HUES6 (cell line): ENCODE measurements at regions not wholly inside any gene's neighbourhood (a gene's known extent, or its start where the extent isn't known, plus 50 kb on each side); places are given as distances from the start of the nearest gene placed in this dataset.
A peak's percentile ranks its signal among the peaks of the same experiment; 100 is the strongest.

Experiments
- H3K27ac ChIP-seq: 2 replicates; pipeline ENCODE4 v1.7.0; 2013; ENCODE audit warnings: low read depth, mild to moderate bottlenecking, low read length, inconsistent platforms
- H3K27me3 ChIP-seq: 2 replicates; pipeline ENCODE4 v1.6.1; 2013; ENCODE audit warnings: low read length; ENCODE audit not compliant: control insufficient read depth, insufficient read depth
- H3K36me3 ChIP-seq: 2 replicates; pipeline ENCODE4 v1.6.1; 2013; ENCODE audit warnings: low read length; ENCODE audit not compliant: control insufficient read depth, insufficient read depth
- H3K4me1 ChIP-seq: 2 replicates; pipeline ENCODE4 v1.6.1; 2013; ENCODE audit warnings: low read length; ENCODE audit not compliant: control insufficient read depth, insufficient read depth
- H3K4me3 ChIP-seq: 2 replicates; pipeline ENCODE4 v1.5.1; 2013; ENCODE audit warnings: low read depth, low read length
- H3K9ac ChIP-seq: one replicate; pipeline ENCODE4 v1.6.1; 2013; ENCODE audit warnings: mild to moderate bottlenecking, low read length
- H3K9me3 ChIP-seq: 2 replicates; pipeline ENCODE4 v1.6.1; 2013; ENCODE audit warnings: low read depth, low read length; ENCODE audit not compliant: control insufficient read depth, insufficient read depth

DNA sequence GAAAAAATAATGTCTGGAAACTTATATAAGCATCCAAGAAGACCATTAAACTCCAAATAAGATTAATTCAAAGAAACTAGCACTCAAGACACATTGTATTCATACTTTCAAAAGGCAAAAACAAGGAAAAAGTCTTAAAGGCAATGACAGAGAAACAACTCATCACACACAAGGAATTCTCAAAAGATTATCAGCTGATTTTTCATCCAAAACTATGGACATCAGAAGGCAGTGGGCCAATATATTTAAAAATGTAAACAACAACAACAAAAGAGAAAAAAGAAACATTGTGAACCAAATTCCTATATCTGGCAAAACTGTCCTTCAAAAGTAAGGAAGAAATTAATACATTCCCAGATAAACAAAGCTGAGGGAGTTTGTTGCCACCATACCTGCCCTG, 711.4 kb upstream of the GALNTL6 start:
- H3K4me1 ChIP-seq = no peaks in the 10 kb centered on the region
- H3K4me3 ChIP-seq = no peak overlapping the region
- H3K27ac ChIP-seq = no peak overlapping the region
- H3K27me3 ChIP-seq = no peaks in the 10 kb centered on the region
- H3K36me3 ChIP-seq = no peaks in the 10 kb centered on the region
- H3K9me3 ChIP-seq = peaks cover 6% of the 10 kb centered on the region
- no peak overlapping the region for H3K9ac ChIP-seq

- peaks cover 9% of the 10 kb centered on the region; the same call in 1 of the 2 replicates for H3K9me3 ChIP-seq
- H3K9ac ChIP-seq = no peak overlapping the region
- no peaks in the 10 kb centered on the region for H3K36me3 ChIP-seq
- H3K27me3 ChIP-seq = no peaks in the 10 kb centered on the region
- no peak overlapping the region for H3K27ac ChIP-seq
- H3K4me3 ChIP-seq = no peak overlapping the region
- no peaks in the 10 kb centered on the region for H3K4me1 ChIP-seq
Observed at GRCh38 chr4:171087089-171087488, 726.1 kb upstream of the GALNTL6 start.

DNA sequence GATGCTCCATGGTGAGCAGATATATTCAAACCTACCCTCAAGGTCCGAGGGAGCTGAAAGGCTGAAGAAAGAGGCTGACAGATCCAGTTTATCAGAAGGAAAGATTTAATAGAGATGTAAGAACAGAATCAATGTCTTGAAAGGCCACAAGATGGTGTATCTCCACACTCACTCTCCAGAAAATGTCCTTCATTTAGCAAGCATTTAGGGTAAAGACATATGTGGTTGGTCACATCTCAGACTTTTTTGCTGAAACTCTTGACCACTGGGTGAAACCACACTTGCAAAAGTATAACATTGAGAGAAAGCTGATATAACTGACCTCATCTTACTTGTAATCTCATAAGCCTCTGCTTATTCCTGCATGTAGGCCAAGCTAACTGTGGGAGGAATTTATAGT, 745.8 kb upstream of the GALNTL6 start:
- Histone ChIP-seq H3K27me3 (no peaks in the 10 kb centered on the region), H3K4me1 (no peaks in the 10 kb centered on the region), H3K9ac (no peak overlapping the region), H3K9me3 (no peaks in the 10 kb centered on the region), H3K4me3 (no peak overlapping the region), H3K36me3 (no peaks in the 10 kb centered on the region), H3K27ac (no peak overlapping the region)

- no peak overlapping the region for H3K27ac ChIP-seq
- H3K9me3 ChIP-seq = no peaks in the 10 kb centered on the region
- no peaks in the 10 kb centered on the region for H3K4me1 ChIP-seq
- no peak overlapping the region for H3K4me3 ChIP-seq
- no peaks in the 10 kb centered on the region for H3K27me3 ChIP-seq
- H3K36me3 ChIP-seq = no peaks in the 10 kb centered on the region
- no peak overlapping the region for H3K9ac ChIP-seq
Observed at GRCh38 chr4:171049380-171049779, 763.8 kb upstream of the GALNTL6 start.

DNA sequence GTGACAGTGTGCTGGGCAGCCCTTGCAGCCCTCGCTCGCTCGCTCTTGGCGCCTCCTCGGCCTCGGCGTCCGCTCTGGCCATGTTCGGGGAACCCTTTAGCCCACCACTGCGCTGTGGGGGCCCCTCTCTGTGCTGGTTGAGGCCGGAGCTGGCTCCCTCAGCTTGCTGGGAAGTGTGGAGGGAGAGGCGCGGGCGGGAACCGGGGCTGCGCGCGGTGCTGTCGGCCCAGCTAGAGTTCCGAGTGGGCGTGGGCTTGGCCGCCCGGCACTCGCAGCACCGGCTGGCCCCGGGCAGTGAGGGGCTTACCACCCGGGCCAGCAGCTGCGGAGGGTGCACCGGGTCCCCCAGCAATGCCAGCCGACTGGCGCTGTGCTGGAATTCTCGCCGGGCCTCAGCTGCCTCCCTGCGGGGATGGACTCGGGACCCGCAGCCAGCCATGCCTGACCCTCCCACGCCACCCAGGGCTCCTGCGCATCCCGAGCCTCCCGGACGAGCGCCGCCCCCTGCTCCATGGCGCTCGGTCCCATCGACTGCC, 770.1 kb upstream of the GALNTL6 start:
- H3K9ac ChIP-seq = no peak overlapping the region
- no peaks in the 10 kb centered on the region for H3K36me3 ChIP-seq
- peaks cover 2% of the 10 kb centered on the region; the same call in 1 of the 2 replicates for H3K9me3 ChIP-seq
- H3K4me3 ChIP-seq = no peak overlapping the region
- H3K4me1 ChIP-seq = no peaks in the 10 kb centered on the region
- H3K27me3 ChIP-seq = no peaks in the 10 kb centered on the region
- H3K27ac ChIP-seq = no peak overlapping the region

GRCh38 chr4:171035909-171036308, 777.3 kb upstream of the GALNTL6 start:
- H3K36me3 ChIP-seq = no peaks in the 10 kb centered on the region
- no peak overlapping the region for H3K4me3 ChIP-seq
- no peaks in the 10 kb centered on the region for H3K9me3 ChIP-seq
- no peak overlapping the region for H3K9ac ChIP-seq
- no peaks in the 10 kb centered on the region for H3K27me3 ChIP-seq
- no peak overlapping the region for H3K27ac ChIP-seq
- H3K4me1 ChIP-seq = no peaks in the 10 kb centered on the region

DNA sequence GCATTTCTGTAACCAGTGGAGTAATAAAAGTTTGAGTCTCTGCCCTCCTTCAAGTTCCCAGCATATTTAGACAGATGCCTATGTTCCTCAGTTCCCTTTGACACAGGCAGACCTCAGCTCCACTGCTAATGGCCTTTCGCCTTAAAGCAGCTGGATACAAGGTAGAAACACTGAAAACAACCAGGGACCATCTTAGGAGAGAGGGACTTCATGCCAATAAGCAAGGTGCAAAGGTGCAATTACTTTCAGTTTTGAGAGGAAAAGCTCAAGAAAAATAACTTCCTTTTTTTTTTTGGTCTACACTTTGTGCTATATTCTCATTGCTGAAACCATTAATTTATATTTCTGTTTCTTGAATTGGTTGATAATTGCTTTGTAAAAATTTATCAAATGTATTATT, 781.9 kb upstream of the GALNTL6 start:
- H3K36me3 ChIP-seq = no peaks in the 10 kb centered on the region
- H3K4me3 ChIP-seq = no peak overlapping the region
- H3K9me3 ChIP-seq = 0 out of 2 replicates have a peak, but pooled peaks cover 2% of the 10 kb centered on the region
- H3K9ac ChIP-seq = no peak overlapping the region
- no peaks in the 10 kb centered on the region; the same call in 1 of the 2 replicates for H3K4me1 ChIP-seq
- no peak overlapping the region for H3K27ac ChIP-seq
- no peaks in the 10 kb centered on the region for H3K27me3 ChIP-seq

- Histone ChIP-seq H3K4me3 (no peak overlapping the region), H3K9me3 (0 out of 2 replicates have a peak, but pooled peaks cover 2% of the 10 kb centered on the region), H3K27ac (no peak overlapping the region), H3K27me3 (no peaks in the 10 kb centered on the region), H3K4me1 (peaks cover 16% of the 10 kb centered on the region; the same call in 1 of the 2 replicates), H3K36me3 (no peaks in the 10 kb centered on the region), H3K9ac (no peak overlapping the region)
Observed at GRCh38 chr4:171025776-171026175, 787.4 kb upstream of the GALNTL6 start.

- H3K9me3 ChIP-seq = 0 out of 2 replicates have a peak, but pooled peaks cover 2% of the 10 kb centered on the region
- no peak overlapping the region for H3K9ac ChIP-seq
- H3K27ac ChIP-seq = no peak overlapping the region
- peaks cover 16% of the 10 kb centered on the region; the same call in 1 of the 2 replicates for H3K4me1 ChIP-seq
- H3K36me3 ChIP-seq = no peaks in the 10 kb centered on the region
- H3K4me3 ChIP-seq = no peak overlapping the region
- no peaks in the 10 kb centered on the region for H3K27me3 ChIP-seq
Observed at GRCh38 chr4:171025343-171025742, 787.9 kb upstream of the GALNTL6 start.

DNA sequence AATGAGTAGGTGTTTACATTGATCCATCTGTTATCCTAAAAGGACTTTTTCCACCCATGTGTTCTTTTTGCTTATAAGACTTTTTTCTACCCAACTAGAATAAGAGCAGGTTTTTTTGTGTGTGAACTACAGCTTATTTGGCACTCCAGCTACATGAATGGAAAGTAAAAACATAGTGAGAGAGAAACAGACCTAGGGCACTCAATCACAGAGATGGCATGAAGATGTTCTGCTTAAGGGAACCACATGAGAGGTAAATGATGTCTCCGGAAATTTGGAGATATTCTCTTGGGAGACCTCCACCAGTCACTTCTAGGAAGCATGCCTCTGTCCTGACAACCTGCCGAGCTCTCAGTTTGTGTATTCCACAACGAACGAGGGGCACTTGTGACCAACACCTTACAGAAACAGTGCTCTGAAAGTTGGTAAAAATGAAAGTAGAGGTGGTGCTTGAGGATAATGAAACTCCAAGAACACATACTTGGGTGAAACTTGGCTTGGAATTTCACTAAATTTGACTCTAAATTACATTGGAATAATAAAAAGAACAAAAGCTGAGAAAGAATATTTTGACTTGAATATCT, 788.4 kb upstream of the GALNTL6 start:
- Histone ChIP-seq H3K9me3 (0 out of 2 replicates have a peak, but pooled peaks cover 2% of the 10 kb centered on the region), H3K27me3 (no peaks in the 10 kb centered on the region), H3K4me1 (peaks cover 16% of the 10 kb centered on the region; the same call in 1 of the 2 replicates), H3K36me3 (no peaks in the 10 kb centered on the region), H3K27ac (no peak overlapping the region), H3K9ac (no peak overlapping the region), H3K4me3 (no peak overlapping the region)

- Histone ChIP-seq H3K27me3 (no peaks in the 10 kb centered on the region), H3K9me3 (no peaks in the 10 kb centered on the region), H3K4me1 (peaks cover 16% of the 10 kb centered on the region; the same call in 1 of the 2 replicates), H3K9ac (no peak overlapping the region), H3K27ac (peak overlapping the region; percentile 96), H3K4me3 (no peak overlapping the region; the same call in 1 of the 2 replicates), H3K36me3 (no peaks in the 10 kb centered on the region)
Observed at GRCh38 chr4:171022824-171023230, 790.4 kb upstream of the GALNTL6 start.
